Right atrium auricular region (tissue), 2 donors: ENCODE measurements at regions not wholly inside any gene's neighbourhood (a gene's known extent, or its start where the extent isn't known, plus 50 kb on each side); places are given as distances from the start of the nearest gene placed in this dataset.

ENCODE experiments used
- DNase-seq: peaks from one replicate; pipeline ENCODE4 v3.0.0-alpha.2; 2019; ENCODE audit warnings: low spot score
- H3K27ac ChIP-seq, 2 donors: fragments of 200-600 bp; sonication (generic); 1 replicate in 1 of 2; 2 replicates in 1 of 2; pipeline ENCODE4 v1.5.1; 2016 to 2019
- H3K27me3 ChIP-seq, 2 donors: fragments of 200-600 bp; sonication (generic); one replicate each; pipeline versions ENCODE4 v1.5.1 to v1.6.0; 2017 to 2019
- H3K36me3 ChIP-seq: fragments of 200-600 bp; sonication (generic); one replicate; pipeline ENCODE4 v1.5.1; 2016
- H3K4me1 ChIP-seq, 2 donors: fragments of 200-600 bp; sonication (generic); one replicate each; pipeline versions ENCODE4 v1.5.1 to v1.6.0; 2017 to 2019
- H3K4me3 ChIP-seq, 2 donors: fragments of 200-600 bp; sonication (generic); 1 replicate in 1 of 2; 2 replicates in 1 of 2; pipeline ENCODE4 v1.5.1; 2017 to 2019; ENCODE audit warnings: mild to moderate bottlenecking in 1 of 2, moderate library complexity in 1 of 2
- H3K9me3 ChIP-seq, 2 donors: fragments of 200-600 bp; sonication (generic); one replicate each; pipeline ENCODE4 v1.5.1; 2019
- CTCF ChIP-seq, 2 donors: fragments of 200-600 bp; sonication (generic); IDR thresholded peaks; one replicate each; pipeline ENCODE4 v1.5.1; 2019; ENCODE audit warnings: antibody characterized with exemption in 2 of 2

DNA sequence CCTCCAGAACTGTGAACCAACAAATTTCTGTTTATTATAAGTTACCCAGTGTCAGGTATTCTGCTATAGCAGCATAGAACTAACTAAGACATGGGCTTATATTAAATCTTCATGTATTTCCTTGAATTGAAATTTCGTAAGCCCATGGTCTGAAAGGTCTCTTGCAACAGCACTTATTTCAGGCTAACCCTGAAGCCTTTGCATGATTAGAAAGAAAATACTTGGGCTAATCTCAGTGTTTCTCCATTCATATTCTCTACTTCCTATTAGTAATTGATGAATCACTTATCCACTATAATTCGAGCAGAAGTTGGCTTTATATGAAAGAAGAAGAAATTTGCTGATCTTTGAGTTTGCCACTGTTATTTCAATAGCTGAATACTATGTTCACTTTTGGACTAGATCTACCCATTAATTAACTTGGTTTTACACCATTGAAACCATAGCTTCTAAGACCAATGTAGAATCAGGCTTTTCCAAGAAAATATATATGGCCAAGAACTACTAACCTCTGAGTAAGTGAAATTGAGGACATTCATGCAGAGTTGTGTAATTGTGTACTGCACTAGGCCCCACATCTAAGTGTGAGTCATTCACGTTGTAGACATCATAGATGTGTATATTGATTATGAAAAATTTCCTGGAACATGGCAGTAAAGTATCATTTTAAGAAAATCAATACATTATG lies 731.6 kb downstream of the SOCS6 start:
- no peak for TF ChIP-seq CTCF (IDR thresholded peaks at IDR 0.05)
- H3K4me1 ChIP-seq: no peaks in the 10 kb centered on the region
- H3K27ac ChIP-seq: no peak overlapping the region
- H3K4me3 ChIP-seq: no peak overlapping the region
- no peaks in the 10 kb centered on the region for H3K27me3 ChIP-seq
- peaks cover 0 to 17% of the 10 kb centered on the region in 2 donors for H3K9me3 ChIP-seq
- no peak for DNase-seq
- no peaks in the 10 kb centered on the region for H3K36me3 ChIP-seq

DNA sequence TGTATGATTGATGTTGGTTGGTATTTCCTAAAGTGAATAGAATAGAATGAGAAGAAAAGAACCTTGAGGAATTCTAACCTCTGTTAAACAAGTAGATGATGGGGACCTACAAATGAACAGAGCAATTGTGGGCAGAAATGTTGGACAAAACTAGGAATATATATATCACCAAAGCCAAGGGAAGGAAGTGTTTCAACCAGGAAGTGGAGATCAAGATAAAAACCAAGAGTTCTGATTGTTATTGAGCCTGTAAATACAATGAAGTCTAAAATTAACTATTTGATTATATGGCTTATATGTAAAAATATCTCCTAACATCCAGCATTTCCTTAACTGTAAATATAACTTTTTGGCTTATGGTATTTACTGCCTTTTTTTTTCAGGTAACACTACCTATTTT lies 730.0 kb downstream of the SOCS6 start:
- no peak for DNase-seq
- H3K27me3 ChIP-seq: no peaks in the 10 kb centered on the region
- H3K9me3 ChIP-seq: peaks cover 0 to 17% of the 10 kb centered on the region in 2 donors
- H3K27ac ChIP-seq: no peak overlapping the region
- no peaks in the 10 kb centered on the region for H3K4me1 ChIP-seq
- H3K36me3 ChIP-seq: no peaks in the 10 kb centered on the region
- no peak overlapping the region for H3K4me3 ChIP-seq
- no peak for TF ChIP-seq CTCF (IDR thresholded peaks at IDR 0.05)

DNA sequence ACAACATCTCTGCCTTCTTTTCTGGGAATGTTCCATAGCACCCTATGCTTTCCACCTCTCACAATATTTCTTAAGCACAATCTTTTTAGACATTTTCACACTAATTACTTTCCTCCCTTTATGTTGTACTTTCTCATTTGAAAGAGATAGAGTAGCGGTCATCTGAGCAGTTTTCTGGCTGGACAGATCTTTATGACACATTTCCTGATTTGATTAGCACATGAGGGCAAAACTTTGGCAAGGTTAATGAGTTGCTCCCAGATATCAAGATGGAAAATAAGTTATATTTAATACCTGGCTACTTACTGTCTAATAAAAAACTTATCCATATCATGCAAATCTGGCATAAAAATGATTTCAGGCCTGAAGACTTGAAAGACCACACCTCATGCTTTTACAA lies 723.9 kb downstream of the SOCS6 start:
- H3K9me3 ChIP-seq: peaks cover 0 to 16% of the 10 kb centered on the region in 2 donors
- no peaks in the 10 kb centered on the region for H3K36me3 ChIP-seq
- no peak overlapping the region for H3K4me3 ChIP-seq
- no peak for DNase-seq
- no peaks in the 10 kb centered on the region for H3K4me1 ChIP-seq
- H3K27ac ChIP-seq: no peak overlapping the region
- no peak for TF ChIP-seq CTCF (IDR thresholded peaks at IDR 0.05)
- no peaks in the 10 kb centered on the region for H3K27me3 ChIP-seq

DNA sequence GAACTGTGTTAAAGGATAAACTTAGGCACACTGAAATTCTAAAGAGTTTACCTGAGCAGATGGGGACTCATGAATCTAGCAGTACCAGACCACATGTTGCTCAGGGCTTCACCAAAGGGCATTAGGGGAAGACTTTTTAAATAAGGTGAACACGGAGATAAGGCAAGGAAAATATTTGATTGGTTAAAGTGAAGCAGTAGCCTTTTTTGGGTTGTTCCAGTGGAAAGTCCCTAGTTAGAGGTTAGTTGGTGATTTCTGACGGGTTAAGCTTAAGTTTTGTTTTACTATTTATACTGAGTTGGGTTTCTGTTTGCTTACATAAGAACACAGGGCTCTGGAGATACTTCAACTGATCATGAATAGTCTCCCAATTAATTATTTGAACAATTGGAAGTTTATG lies 722.5 kb downstream of the SOCS6 start:
- no peak overlapping the region for H3K27ac ChIP-seq
- DNase-seq: no peak
- no peaks in the 10 kb centered on the region for H3K27me3 ChIP-seq
- no peak for TF ChIP-seq CTCF (IDR thresholded peaks at IDR 0.05)
- peaks cover 0 to 2% of the 10 kb centered on the region in 2 donors for H3K9me3 ChIP-seq
- no peaks in the 10 kb centered on the region for H3K36me3 ChIP-seq
- H3K4me3 ChIP-seq: no peak overlapping the region
- no peaks in the 10 kb centered on the region for H3K4me1 ChIP-seq

DNA sequence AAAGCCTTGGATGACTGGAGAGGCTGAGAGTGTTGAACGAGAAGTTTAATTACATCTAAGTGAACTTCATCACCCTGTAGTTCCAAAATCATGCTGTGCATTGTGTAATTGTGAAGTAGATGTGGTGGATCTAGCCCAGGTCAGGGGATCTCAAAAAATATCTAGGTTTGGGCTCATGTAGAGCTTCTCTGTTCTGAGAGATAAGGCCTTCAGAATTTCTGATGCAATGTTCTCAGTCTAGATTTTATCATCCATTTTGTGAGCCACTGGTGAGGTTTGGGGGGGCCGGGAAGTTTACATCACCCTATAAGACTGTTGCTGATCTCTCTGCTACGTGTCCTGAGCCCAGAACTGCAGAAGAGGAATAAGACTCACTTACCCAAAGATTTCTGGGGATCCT lies 719.4 kb downstream of the SOCS6 start:
- no peak for TF ChIP-seq CTCF (IDR thresholded peaks at IDR 0.05)
- H3K36me3 ChIP-seq: no peaks in the 10 kb centered on the region
- H3K4me1 ChIP-seq: no peaks in the 10 kb centered on the region
- no peak overlapping the region for H3K4me3 ChIP-seq
- DNase-seq: no peak
- no peaks in the 10 kb centered on the region for H3K27me3 ChIP-seq
- H3K9me3 ChIP-seq: no peaks in the 10 kb centered on the region
- H3K27ac ChIP-seq: no peak overlapping the region

- DNase-seq: no peak
- Histone ChIP-seq H3K4me1 (no peaks in the 10 kb centered on the region), H3K27me3 (no peaks in the 10 kb centered on the region), H3K9me3 (no peaks in the 10 kb centered on the region), H3K4me3 (no peak overlapping the region), H3K36me3 (no peaks in the 10 kb centered on the region), H3K27ac (no peak overlapping the region)
- TF ChIP-seq CTCF (IDR thresholded peaks at IDR 0.05): no peak
Measured at GRCh38 chr18:71001597-71001996, 712.8 kb downstream of the SOCS6 start.
